Embryonic facial prominence (tissue), 1 donor: ENCODE measurements at regions not wholly inside any gene's neighbourhood (a gene's known extent, or its start where the extent isn't known, plus 50 kb on each side); places are given as distances from the start of the nearest gene placed in this dataset.

Experiments
- DNase-seq: peaks from one replicate; pipeline ENCODE4 v3.0.0-alpha.2; 2016; ENCODE audit errors: extremely low spot score

GRCh38 chr3:5304789-5305683 lies 117.5 kb downstream of the EDEM1 start:
- DNase-seq = no peak

GRCh38 chr3:5305684-5305989 lies 118.1 kb downstream of the EDEM1 start:
- no peak for DNase-seq

- no peak for DNase-seq
These were observed 121.7 kb downstream of the EDEM1 start for GRCh38 chr3:5309171-5309570.

GRCh38 chr3:5309602-5310001 lies 122.1 kb downstream of the EDEM1 start:
- no peak for DNase-seq

GRCh38 chr3:5310509-5310908 lies 123.0 kb downstream of the EDEM1 start:
- no peak for DNase-seq

- DNase-seq = no peak
These were observed 124.8 kb downstream of the EDEM1 start for GRCh38 chr3:5312290-5312689.

GRCh38 chr3:5314897-5315296 lies 127.4 kb downstream of the EDEM1 start:
- DNase-seq = no peak

GRCh38 chr3:5317557-5317956 lies 130.1 kb downstream of the EDEM1 start:
- DNase-seq = no peak

GRCh38 chr3:5319454-5319853 lies 131.9 kb downstream of the EDEM1 start:
- no peak for DNase-seq

GRCh38 chr3:5321666-5322340 lies 134.3 kb downstream of the EDEM1 start:
- DNase-seq = no peak

GRCh38 chr3:5324780-5325179 lies 137.3 kb downstream of the EDEM1 start:
- DNase-seq = no peak

GRCh38 chr3:5330152-5330810 lies 142.8 kb downstream of the EDEM1 start:
- DNase-seq = no peak

GRCh38 chr3:5331567-5332269 lies 144.2 kb downstream of the EDEM1 start:
- no peak for DNase-seq

GRCh38 chr3:5332270-5332956 lies 144.9 kb downstream of the EDEM1 start:
- DNase-seq = no peak

- no peak for DNase-seq
These were observed 152.5 kb downstream of the EDEM1 start for GRCh38 chr3:5339967-5340535.

- no peak for DNase-seq
These were observed 154.1 kb downstream of the EDEM1 start for GRCh38 chr3:5341610-5342009.

GRCh38 chr3:5343459-5343858 lies 156.0 kb downstream of the EDEM1 start:
- no peak for DNase-seq

- no peak for DNase-seq
These were observed 157.2 kb downstream of the EDEM1 start for GRCh38 chr3:5344707-5345106.

GRCh38 chr3:5347486-5347885 lies 160.0 kb downstream of the EDEM1 start:
- DNase-seq = no peak

GRCh38 chr3:5348229-5348902 lies 160.9 kb downstream of the EDEM1 start:
- no peak for DNase-seq

GRCh38 chr3:5349343-5349742 lies 161.8 kb downstream of the EDEM1 start:
- DNase-seq = no peak
